Effector CD8-positive, alpha-beta T cell (primary cell): ENCODE measurements at regions not wholly inside any gene's neighbourhood (a gene's known extent, or its start where the extent isn't known, plus 50 kb on each side); places are given as distances from the start of the nearest gene placed in this dataset.

Experiments
- DNase-seq: peaks from one replicate; lab custom pipeline; 2025; lab: John Stamatoyannopoulos, UW

GRCh38 chr12:126093908-126094307 lies 1028.7 kb downstream of the AACS start:
- DNase-seq, result no peak

GRCh38 chr12:126095748-126096510 lies 1030.7 kb downstream of the AACS start:
- no peak for DNase-seq

GRCh38 chr12:126106706-126107105 lies 1041.5 kb downstream of the AACS start:
- no peak for DNase-seq

GRCh38 chr12:126107659-126108058 lies 1042.4 kb downstream of the AACS start:
- DNase-seq, result no peak

GRCh38 chr12:126108247-126108646 lies 1043.0 kb downstream of the AACS start:
- DNase-seq, result no peak

- DNase-seq, result no peak
Observed at GRCh38 chr12:126112141-126112540, 1046.9 kb downstream of the AACS start.

GRCh38 chr12:126112849-126113248 lies 1047.6 kb downstream of the AACS start:
- DNase-seq, result no peak

- no peak for DNase-seq
Observed at GRCh38 chr12:126114441-126114840, 1049.2 kb downstream of the AACS start.

- DNase-seq, result no peak
Observed at GRCh38 chr12:126117502-126117901, 1052.3 kb downstream of the AACS start.

- no peak for DNase-seq
Observed at GRCh38 chr12:126139355-126139754, 1074.1 kb downstream of the AACS start.

GRCh38 chr12:126144603-126145002 lies 1079.4 kb downstream of the AACS start:
- no peak for DNase-seq

- no peak for DNase-seq
Observed at GRCh38 chr12:126147321-126147720, 1082.1 kb downstream of the AACS start.

GRCh38 chr12:126156806-126157574 lies 1091.8 kb downstream of the AACS start:
- DNase-seq, result no peak

GRCh38 chr12:126157575-126157966 lies 1092.3 kb downstream of the AACS start:
- no peak for DNase-seq

- no peak for DNase-seq
Observed at GRCh38 chr12:126159139-126159538, 1093.9 kb downstream of the AACS start.

GRCh38 chr12:126160912-126161311 lies 1095.7 kb downstream of the AACS start:
- no peak for DNase-seq

GRCh38 chr12:126163984-126164383 lies 1098.7 kb downstream of the AACS start:
- DNase-seq, result no peak

- no peak for DNase-seq
Observed at GRCh38 chr12:126171937-126172559, 1106.8 kb downstream of the AACS start.

GRCh38 chr12:126182619-126183236 lies 1117.5 kb downstream of the AACS start:
- no peak for DNase-seq

- DNase-seq, result no peak
Observed at GRCh38 chr12:126185025-126185424, 1119.8 kb downstream of the AACS start.

- DNase-seq, result no peak
Observed at GRCh38 chr12:126189856-126190255, 1124.6 kb downstream of the AACS start.
